ENCODE measurements at regions not wholly inside any gene's neighbourhood (a gene's known extent, or its start where the extent isn't known, plus 50 kb on each side); places are given as distances from the start of the nearest gene placed in this dataset.
"Not testable (repeated sequence)": the region's sequence is repeated elsewhere in the genome, so short reads cannot be mapped to it uniquely, and the experiment has no call there.

DNA sequence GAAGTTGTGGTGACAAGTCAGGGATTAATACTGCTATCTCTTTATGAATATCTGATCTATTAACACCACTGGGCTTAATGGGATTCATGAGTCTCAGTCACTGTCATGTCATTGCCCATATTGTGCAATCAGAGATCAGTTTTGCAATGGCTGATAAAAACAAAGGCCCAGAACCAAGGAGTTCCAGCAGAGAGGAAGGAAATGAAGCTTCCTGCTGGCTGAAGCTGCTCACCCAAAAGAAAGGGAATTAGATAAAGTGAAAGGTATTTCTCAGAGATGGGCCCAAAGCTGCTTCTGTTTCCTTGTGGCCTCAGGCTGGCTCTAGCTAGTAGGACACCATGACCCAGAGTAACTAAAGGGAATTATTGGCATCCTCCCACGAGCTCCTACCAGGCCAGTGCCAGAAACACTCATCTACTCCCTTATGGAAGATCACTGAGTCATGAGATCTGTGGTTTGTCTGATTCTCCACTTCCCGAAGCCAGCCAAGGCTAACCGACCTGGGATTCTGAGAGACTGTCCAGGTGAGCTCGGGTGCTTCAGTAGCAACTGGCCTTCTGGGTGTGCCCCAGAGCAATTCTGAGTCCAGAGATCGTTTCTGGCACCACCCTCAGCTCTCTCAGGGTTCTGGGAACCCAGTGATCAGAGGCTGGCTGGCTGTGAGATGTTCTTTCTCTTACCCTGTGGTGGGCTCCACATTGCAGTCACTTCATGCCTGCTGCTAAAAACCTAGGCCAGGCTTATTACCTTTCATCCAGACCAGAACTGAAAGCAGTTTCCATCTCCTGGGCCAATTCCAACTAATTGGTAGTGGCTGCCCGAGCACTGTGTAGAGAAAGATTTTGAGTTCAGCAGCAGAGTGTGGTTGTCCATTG lies 129.5 kb upstream of the PELI1 start:
- Histone ChIP-seq H3K4me3 (ENCODE audit: low read length) (no peak overlapping the region), H3K9me3 (ENCODE audit: insufficient read depth, low read depth, low read length) (no peaks in the 10 kb centered on the region), H3K27me3 (ENCODE audit: insufficient read depth, low read length) (no peaks in the 10 kb centered on the region), H3K9ac (ENCODE audit: low read depth, low read length) (peak overlapping the region; percentile 30; the same call in 1 of the 2 replicates), H3K36me3 (ENCODE audit: insufficient read depth, low read length) (no peaks in the 10 kb centered on the region), H3K4me1 (ENCODE audit: insufficient read depth, low read length) (peaks cover 65% of the 10 kb centered on the region), H3K27ac (ENCODE audit: low read depth, low read length) (peak overlapping the region; percentile 66)
- 85% methylated on average over 6 of the region's 6 CpGs for WGBS

GRCh38 chr2:64274399-64275173 lies 130.4 kb upstream of the PELI1 start:
- Histone ChIP-seq H3K27ac (ENCODE audit: low read depth, low read length) (no peak overlapping the region; the same call in 1 of the 2 replicates), H3K36me3 (ENCODE audit: insufficient read depth, low read length) (no peaks in the 10 kb centered on the region), H3K9me3 (ENCODE audit: insufficient read depth, low read depth, low read length) (no peaks in the 10 kb centered on the region), H3K4me3 (ENCODE audit: low read length) (no peak overlapping the region), H3K27me3 (ENCODE audit: insufficient read depth, low read length) (no peaks in the 10 kb centered on the region), H3K9ac (ENCODE audit: low read depth, low read length) (no peak overlapping the region), H3K4me1 (ENCODE audit: insufficient read depth, low read length) (peaks cover 61% of the 10 kb centered on the region)
- WGBS, result 95% methylated on average over 2 of the region's 2 CpGs

- Histone ChIP-seq H3K9me3 (ENCODE audit: insufficient read depth, low read depth, low read length) (no peaks in the 10 kb centered on the region), H3K27me3 (ENCODE audit: insufficient read depth, low read length) (no peaks in the 10 kb centered on the region), H3K9ac (ENCODE audit: low read depth, low read length) (no peak overlapping the region), H3K27ac (ENCODE audit: low read depth, low read length) (no peak overlapping the region), H3K4me3 (ENCODE audit: low read length) (no peak overlapping the region), H3K4me1 (ENCODE audit: insufficient read depth, low read length) (peaks cover 63% of the 10 kb centered on the region), H3K36me3 (ENCODE audit: insufficient read depth, low read length) (no peaks in the 10 kb centered on the region)
These were observed 130.9 kb upstream of the PELI1 start for GRCh38 chr2:64275174-64275466.

DNA sequence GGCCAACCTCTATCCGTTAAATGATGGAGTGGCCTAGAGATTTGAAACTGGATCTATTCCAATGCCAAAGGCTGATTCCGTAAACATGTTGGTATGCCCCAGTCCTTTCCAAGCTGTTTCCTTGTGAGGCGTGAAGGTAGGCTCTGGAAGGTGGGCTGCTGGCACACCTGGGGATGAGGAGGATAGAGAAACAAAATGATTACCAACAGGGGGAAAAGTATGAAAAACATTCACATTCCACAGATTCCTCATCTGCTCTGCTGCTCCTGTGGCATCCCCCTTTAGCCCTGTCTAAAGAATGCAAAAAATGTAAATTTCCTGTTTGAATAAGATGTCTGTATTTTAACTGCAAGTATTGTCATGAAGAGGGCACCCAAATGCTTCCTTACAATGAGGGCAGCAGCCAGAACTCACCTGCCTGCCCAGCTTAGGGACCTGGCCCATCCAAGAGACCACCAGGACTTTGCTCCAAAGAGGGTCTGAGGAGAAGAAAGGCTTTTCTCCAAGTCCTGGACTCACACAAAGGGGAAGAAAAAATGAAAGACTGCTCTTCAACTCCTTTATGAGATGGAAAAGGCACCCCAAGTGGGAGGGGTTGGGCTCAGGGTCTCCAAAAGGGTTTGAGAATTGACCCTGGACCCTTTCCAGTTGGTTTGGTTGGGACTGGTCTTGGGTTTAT lies 132.3 kb upstream of the PELI1 start:
- Histone ChIP-seq H3K9ac (ENCODE audit: low read depth, low read length) (peak overlapping the region; percentile 46), H3K4me1 (ENCODE audit: insufficient read depth, low read length) (peaks cover 63% of the 10 kb centered on the region), H3K4me3 (ENCODE audit: low read length) (no peak overlapping the region), H3K27ac (ENCODE audit: low read depth, low read length) (peak overlapping the region; percentile 89), H3K9me3 (ENCODE audit: insufficient read depth, low read depth, low read length) (no peaks in the 10 kb centered on the region), H3K27me3 (ENCODE audit: insufficient read depth, low read length) (no peaks in the 10 kb centered on the region), H3K36me3 (ENCODE audit: insufficient read depth, low read length) (no peaks in the 10 kb centered on the region)
- 53% methylated on average over 3 of the region's 3 CpGs for WGBS

DNA sequence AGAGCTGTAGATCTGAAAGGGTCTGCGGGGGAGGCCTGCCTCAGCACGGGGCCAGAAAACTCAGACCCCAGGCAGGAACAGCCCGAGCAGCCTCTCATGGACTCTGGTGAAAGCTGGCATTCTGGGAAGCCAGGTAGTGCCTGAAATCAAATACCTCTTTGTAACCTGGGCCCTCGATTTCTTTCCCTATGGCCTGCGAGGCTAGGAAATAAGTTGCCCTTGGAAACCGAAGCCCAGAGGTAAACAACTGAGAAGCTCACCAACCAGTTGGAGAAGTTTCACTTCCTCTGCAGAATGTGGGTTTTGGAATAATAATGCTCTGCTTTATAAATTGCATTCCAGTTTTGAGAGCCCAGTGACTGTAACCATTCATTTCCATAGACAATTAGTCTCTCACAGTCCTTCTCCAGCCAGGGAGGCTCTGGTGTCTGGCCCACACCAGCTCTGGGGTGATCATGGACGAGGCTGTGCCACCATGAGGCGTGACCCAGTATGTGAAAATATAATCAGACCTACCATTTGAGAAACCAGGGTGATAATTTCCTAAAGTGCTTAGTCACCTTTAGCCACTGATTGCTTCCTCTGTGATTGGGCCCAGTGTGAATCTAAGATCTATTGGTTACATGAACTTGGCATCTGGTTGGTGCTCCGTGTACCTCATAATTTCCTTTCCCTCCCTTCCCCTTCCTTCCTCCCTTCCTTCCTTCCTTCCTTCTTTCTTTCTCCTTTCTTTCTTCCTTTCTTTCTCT lies 133.1 kb upstream of the PELI1 start:
- Histone ChIP-seq H3K27ac (ENCODE audit: low read depth, low read length) (peak overlapping the region; percentile 89), H3K9ac (ENCODE audit: low read depth, low read length) (peak overlapping the region; percentile 46), H3K4me1 (ENCODE audit: insufficient read depth, low read length) (peaks cover 58% of the 10 kb centered on the region), H3K4me3 (ENCODE audit: low read length) (no peak overlapping the region), H3K27me3 (ENCODE audit: insufficient read depth, low read length) (no peaks in the 10 kb centered on the region), H3K36me3 (ENCODE audit: insufficient read depth, low read length) (no peaks in the 10 kb centered on the region), H3K9me3 (ENCODE audit: insufficient read depth, low read depth, low read length) (no peaks in the 10 kb centered on the region)
- 72% methylated on average over 9 of the region's 9 CpGs for WGBS

DNA sequence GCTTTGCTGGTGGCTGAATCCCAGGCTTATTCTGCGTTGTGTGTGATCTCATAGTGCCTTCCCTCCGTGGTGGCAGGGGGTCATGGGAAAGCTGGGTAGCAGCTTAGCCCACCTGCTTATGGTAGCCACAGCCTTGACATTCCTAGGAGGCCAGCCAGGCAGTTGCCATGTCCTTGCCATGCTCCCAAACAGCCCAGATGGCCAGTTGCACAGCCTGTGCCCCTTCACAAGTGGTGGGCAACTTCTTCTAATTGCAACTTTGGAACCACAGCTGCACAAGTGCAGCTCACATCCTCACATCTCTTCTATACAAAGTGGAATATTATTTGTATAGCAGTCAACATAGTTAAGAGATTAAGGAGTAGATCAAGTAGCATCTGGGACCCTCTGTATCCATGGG lies 136.6 kb upstream of the PELI1 start:
- H3K36me3 ChIP-seq (ENCODE audit: insufficient read depth, low read length); H3K27me3 ChIP-seq (ENCODE audit: insufficient read depth, low read length); H3K4me3 ChIP-seq (ENCODE audit: low read length); H3K9ac ChIP-seq (ENCODE audit: low read depth, low read length); H3K9me3 ChIP-seq (ENCODE audit: insufficient read depth, low read depth, low read length); H3K27ac ChIP-seq (ENCODE audit: low read depth, low read length): not testable (repeated sequence)
- WGBS, result no CpG with 5 or more reads among the region's 2 CpGs
- H3K4me1 ChIP-seq (ENCODE audit: insufficient read depth, low read length), result peaks cover 39% of the 10 kb centered on the region

DNA sequence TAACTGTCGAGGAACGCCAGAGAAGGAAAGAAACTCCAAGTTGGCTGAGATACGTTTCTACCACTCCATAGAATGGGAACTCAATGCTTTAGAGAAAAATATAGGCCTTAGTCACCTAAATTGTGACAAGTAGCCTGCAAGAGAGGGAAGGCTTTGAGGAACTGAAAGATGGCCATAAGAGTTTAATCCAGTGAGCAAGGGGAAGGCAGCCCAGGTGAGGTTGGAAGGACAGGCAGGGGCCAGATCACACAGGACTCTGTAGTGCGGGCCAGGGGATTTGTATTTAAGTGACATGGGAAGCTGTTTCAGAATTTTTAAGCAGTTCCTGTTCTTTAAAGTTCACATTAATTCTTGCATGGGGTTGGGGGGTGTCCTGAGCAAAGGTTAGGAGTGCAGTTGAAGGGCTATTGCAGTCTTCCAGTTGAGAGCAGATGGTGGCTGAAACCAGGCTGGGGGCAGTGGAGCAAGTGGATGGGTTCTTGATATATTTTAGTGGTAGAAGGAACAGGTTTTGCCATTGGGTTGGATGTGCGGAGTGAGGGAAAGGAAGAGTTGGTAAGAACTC lies 138.9 kb upstream of the PELI1 start:
- no peak overlapping the region for H3K4me3 ChIP-seq (ENCODE audit: low read length)
- no peaks in the 10 kb centered on the region for H3K9me3 ChIP-seq (ENCODE audit: insufficient read depth, low read depth, low read length)
- no peaks in the 10 kb centered on the region for H3K36me3 ChIP-seq (ENCODE audit: insufficient read depth, low read length)
- no peak overlapping the region for H3K9ac ChIP-seq (ENCODE audit: low read depth, low read length)
- 94% methylated on average over 5 of the region's 5 CpGs for WGBS
- peaks cover 41% of the 10 kb centered on the region for H3K4me1 ChIP-seq (ENCODE audit: insufficient read depth, low read length)
- H3K27ac ChIP-seq (ENCODE audit: low read depth, low read length), result no peak overlapping the region
- H3K27me3 ChIP-seq (ENCODE audit: insufficient read depth, low read length), result peaks cover 7% of the 10 kb centered on the region; the same call in 1 of the 2 replicates

DNA sequence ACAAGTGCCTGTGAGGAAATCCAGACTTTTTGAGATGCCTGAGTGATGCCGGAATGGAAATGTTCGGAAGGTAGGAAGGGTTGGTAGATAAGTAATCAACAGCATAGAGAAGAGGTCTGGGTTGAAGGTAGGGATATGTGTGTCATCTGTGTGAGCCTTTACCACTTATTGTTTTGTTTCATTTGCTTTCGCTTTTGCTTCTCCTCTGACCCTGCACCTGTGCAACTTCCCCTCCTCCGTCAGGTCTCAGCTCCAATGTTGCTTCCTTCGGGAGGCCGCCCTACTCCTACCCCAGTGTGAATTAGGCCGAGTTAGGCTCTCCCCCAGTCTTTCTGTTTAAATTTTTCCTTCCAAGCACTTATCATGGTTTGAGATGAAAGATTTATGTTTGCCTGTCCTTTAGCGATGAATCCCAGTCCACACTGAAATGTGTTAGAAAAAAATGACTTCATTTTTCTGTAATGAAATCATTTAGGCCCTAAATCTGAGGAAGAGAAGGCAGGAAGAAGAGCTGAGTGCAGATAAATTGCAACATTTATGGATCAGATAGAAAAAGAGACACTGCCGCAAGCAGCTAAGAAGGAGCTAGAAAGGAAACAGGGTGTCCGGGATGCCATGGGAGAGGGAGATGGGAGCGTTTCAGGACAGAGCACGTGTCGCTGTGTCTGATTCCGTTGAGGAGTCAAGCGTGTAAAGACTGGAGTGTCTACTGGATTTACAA lies 139.6 kb upstream of the PELI1 start:
- H3K27me3 ChIP-seq (ENCODE audit: insufficient read depth, low read length), result peaks cover 7% of the 10 kb centered on the region; the same call in 1 of the 2 replicates
- H3K27ac ChIP-seq (ENCODE audit: low read depth, low read length), result no peak overlapping the region
- WGBS, result 91% methylated on average over 15 of the region's 15 CpGs
- no peak overlapping the region for H3K9ac ChIP-seq (ENCODE audit: low read depth, low read length)
- H3K4me3 ChIP-seq (ENCODE audit: low read length), result no peak overlapping the region
- H3K4me1 ChIP-seq (ENCODE audit: insufficient read depth, low read length), result peaks cover 41% of the 10 kb centered on the region
- no peaks in the 10 kb centered on the region for H3K36me3 ChIP-seq (ENCODE audit: insufficient read depth, low read length)
- H3K9me3 ChIP-seq (ENCODE audit: insufficient read depth, low read depth, low read length), result no peaks in the 10 kb centered on the region

DNA sequence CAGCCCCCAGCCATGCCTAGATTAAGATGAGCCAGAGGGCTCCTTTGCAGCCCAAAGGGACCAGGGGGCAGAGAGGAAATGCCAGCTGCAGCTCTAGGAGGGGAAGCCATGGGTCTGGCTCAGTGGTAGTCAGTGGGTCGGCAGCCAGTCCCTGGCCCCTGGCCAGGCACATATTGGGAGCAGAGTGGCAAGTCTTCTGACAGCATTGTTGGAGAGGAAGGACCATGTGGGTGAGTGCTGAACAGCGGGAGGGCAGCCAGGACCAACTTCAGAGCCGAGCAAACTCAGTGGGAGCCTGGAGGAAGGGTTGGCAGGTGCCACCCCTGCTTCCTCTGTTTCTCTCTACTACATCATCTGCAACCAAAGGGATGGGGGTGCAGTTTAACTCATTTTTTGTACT lies 140.5 kb upstream of the PELI1 start:
- Histone ChIP-seq H3K36me3 (ENCODE audit: insufficient read depth, low read length) (no peaks in the 10 kb centered on the region), H3K27ac (ENCODE audit: low read depth, low read length) (no peak overlapping the region), H3K9ac (ENCODE audit: low read depth, low read length) (no peak overlapping the region), H3K9me3 (ENCODE audit: insufficient read depth, low read depth, low read length) (no peaks in the 10 kb centered on the region), H3K4me3 (ENCODE audit: low read length) (no peak overlapping the region), H3K4me1 (ENCODE audit: insufficient read depth, low read length) (peaks cover 45% of the 10 kb centered on the region), H3K27me3 (ENCODE audit: insufficient read depth, low read length) (peaks cover 7% of the 10 kb centered on the region; the same call in 1 of the 2 replicates)
- 83% methylated on average over 3 of the region's 3 CpGs for WGBS

DNA sequence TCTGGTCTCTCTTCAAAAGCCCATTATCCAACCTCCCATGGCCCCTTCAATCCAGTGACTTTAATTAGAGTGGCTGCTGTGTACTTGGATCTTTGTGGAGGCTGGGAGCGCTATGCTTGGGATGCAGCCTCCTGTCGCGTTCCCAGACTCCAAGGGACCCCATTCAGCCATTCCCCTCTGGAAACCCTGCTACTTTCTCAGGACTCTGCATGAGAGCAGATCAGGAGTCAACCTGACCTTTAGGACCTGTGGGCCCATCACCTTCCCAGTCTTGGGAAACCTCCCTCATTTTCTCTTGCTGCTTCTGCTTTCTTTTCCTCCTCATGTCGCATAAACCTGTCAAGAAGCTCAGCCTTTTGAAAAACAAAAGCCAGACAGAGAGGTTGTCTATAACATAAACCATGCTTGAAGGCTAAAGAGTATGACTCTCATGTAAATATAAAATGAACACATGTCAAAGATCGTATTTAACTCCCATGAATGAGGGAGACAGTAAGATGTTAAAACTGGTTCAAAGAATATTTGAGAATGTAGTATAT lies 143.1 kb upstream of the PELI1 start:
- no peaks in the 10 kb centered on the region for H3K9me3 ChIP-seq (ENCODE audit: insufficient read depth, low read depth, low read length)
- H3K27me3 ChIP-seq (ENCODE audit: insufficient read depth, low read length), result peaks cover 7% of the 10 kb centered on the region; the same call in 1 of the 2 replicates
- no peaks in the 10 kb centered on the region for H3K36me3 ChIP-seq (ENCODE audit: insufficient read depth, low read length)
- H3K9ac ChIP-seq (ENCODE audit: low read depth, low read length), result no peak overlapping the region
- H3K4me1 ChIP-seq (ENCODE audit: insufficient read depth, low read length), result peaks cover 43% of the 10 kb centered on the region
- H3K27ac ChIP-seq (ENCODE audit: low read depth, low read length), result no peak overlapping the region
- no peak overlapping the region for H3K4me3 ChIP-seq (ENCODE audit: low read length)
- WGBS, result 86% methylated on average over 5 of the region's 5 CpGs

Measured in HUES64 (cell line).